Stimulated activated CD4-positive, alpha-beta T cell treated with anti-CD3 and anti-CD28 coated beads, Interleukin-15, amount 100 ng/mL, for 1 hour (primary cell): ENCODE measurements at regions not wholly inside any gene's neighbourhood (a gene's known extent, or its start where the extent isn't known, plus 50 kb on each side); places are given as distances from the start of the nearest gene placed in this dataset.

Source experiments
- DNase-seq, 2 donors: peaks; one replicate each; pipeline ENCODE4 v3.0.0-alpha.2; 2020; ENCODE audit warnings: low read depth in 1 of 2, low spot score in 1 of 2

DNA sequence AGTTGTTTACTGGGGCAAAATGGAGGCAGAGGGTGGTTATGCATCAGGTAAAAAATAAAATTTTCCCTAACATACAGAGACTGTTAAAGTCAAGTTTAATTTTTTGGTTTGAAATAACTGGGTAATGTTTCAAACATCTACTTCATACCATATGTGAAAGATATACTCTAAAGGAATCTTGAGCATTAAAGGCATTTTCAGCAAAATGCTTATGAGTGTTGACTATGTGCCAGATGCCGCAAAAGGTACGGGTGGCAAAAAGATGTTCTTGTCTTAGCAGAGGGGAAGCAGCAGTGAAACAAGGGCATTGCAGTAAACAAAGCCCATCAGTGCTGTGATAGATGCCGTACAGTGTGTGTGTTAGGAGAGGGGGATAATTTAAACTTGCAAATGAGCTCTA, 263.1 kb upstream of the ID2 start:
- DNase-seq = no peak

DNA sequence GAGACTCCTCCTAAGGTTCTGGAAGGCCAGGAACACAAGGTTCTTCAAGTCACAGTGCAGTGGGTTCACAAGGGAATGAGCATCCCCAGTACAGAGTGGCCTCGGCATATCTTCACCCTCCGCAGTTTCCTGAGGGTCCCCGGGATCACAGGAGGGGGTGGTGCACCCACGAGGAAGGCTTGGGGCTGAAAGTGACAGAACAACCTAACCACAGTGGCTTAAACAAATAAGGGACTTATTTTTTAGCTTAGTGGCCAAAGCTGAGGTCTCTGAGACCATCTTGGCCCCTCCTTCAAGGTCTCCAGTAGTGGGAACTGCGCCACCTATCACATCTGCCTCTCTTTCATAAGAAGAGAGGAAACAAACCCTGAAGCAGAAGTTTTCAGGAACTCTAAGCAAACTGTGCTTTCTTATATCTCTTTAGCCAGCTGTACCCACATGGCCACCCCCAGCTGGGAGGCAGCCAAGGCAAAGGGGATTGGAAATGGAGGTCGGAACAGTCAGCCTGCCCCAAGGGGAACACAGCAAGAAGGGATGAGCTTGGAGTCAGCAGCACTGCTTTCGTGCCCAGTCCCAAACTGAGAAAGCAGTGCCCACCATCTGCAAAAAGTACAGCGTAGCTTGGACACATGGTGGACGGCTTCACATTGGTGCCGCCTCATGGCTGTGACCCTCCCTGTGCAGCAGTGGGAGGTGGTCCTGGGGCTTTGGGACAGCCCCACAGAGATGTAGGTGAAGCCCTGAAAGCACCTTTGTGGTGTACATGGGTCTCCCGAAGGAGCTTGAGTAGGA, 260.0 kb upstream of the ID2 start:
- DNase-seq = no peak

DNA sequence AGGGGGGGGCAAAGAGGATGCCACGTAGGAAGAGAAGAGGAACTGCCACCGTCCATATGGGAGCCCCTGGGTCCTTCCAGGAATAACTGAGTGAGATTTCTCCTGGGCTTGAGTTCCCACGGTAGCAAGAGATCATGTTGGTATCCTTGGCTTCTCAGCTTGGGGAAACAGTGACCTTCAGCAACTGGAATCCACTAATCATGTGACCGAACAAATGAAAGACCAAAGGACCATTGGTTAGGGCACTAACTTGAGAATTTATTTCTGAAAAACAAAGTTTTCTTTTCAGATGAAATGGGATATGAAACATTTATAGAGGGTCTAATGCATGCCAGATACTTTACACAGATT, 259.4 kb upstream of the ID2 start:
- no peak for DNase-seq

DNA sequence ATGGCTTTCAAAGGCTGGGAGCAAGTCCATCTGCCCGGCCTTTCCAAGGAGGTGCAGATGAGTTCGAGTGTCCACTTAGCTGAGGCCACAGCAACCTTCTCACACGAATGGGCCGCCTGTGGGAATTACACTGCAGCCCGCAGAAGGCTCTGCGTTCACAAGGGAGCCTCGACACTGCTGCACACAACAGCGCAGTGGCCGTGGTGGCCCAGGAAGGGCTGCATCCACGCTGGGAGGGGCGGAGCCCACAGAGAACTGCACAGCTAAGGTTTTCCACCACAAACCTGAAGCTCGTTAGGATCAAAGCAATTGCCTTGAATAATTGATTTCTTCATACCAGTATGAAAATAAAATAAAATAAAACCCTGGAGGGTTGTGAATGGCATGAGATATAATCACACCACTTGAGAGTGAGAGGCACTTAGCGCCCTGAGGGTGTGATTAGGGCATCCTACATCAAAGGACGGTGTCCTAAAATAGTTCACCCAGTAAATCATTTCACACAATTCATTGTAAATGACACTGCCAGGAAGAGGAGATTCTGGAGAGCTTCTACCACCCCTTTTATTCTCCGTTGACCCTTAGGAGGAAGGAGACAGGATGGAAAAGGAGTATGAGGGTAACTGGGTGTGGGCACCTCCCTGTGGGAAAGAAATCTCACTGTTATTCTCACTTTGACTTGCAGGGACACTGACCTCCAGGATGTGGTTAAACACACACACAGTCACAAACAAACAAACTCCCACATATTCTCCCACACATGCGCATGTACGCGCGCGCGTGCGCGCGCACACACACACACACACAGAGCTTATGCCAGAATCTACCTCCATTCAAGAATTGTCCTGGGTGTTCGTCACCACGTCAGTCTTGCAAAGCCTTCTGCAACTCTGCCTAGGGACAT, 256.6 kb upstream of the ID2 start:
- peak in 1 of 2 donors; percentile 10 for DNase-seq

DNA sequence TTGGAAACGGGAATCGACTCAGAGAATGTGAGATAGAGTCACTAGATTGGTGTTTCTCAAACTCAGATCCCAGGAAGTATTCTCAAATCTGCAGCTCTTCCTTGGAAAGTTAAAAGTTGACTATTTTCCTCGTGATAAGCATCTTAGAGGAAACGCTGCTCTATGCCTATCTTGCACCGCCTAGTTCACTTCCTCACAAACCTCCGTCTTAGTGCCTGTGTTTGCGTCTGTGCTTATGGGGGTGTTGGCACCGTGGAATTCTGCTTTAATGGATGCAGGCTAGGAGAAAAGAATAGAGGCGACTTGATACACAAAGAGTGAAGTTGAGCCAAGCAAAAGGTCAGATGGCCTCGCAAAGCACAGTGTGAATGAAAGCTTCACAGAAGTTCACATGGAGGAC, 255.3 kb upstream of the ID2 start:
- DNase-seq = no peak

DNA sequence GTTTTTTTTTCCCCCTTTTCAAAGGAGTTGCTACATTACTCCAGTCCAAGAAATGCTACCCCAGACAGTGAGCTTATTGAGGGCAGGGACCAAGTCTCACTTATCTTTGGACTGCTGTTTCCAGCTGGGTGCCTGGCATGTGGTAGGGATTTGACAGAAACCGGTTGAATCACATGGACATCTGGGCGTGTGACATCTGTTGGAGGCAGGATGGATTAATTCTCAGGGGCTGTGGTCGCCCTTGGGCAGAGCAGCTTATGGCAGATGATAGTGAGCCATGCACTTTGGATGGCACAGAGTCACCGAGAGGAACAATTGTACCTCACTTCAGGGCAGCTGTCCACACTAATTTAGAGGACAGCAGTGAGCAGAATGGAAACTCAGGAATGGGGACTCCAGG, 254.6 kb upstream of the ID2 start:
- no peak for DNase-seq

DNA sequence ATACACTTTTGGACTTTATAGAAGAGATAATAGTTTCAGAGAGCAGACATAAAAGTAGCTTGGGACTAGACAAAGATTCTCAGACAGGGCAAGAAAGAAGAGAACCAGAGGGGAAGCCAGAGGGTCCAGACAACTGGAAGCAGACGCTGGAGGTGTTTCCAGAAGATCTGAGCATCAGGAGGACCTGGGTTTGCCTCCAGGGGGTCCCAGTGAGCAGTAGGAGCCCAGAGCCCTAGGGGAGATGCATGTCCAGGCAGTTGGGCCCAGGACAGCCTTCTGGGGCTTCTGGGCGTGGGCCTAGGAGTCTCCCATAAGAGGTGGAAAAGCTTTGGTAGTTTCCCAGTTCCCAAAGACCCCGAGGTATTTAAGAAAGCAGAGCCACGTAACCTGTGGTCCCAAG, 251.2 kb upstream of the ID2 start:
- DNase-seq = no peak

DNA sequence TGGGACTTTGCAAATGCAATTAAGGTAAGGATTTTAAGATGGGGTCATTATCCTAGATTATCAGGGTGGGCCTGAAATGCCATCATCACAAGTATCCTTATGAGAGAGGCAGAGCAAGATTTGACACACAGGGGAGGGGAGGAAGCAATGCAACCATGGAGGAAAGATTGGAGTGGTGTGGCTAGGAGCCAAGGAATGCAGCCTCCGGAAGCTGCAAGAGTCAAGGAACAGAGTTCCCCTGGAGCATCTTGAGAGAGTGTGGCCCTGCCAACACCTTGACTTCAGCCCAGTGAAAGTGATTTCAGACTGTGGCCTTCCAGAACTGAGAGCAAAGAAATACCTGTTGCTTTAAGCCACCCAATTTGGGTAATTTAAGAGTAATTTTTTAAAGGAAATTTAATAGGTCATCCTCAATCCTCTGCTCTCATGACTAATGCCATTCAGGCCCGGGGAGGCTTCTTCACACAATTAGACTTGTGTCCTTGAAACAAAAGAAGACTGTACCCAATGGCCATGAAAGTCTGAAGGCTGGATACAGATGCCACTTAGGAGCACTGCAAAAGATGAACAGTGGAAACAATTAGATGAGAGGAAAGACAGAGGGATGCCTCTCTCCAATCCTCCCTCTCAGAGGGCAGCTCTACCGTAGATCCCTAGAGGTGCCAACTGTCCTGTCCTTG, 250.3 kb upstream of the ID2 start:
- DNase-seq = no peak

DNA sequence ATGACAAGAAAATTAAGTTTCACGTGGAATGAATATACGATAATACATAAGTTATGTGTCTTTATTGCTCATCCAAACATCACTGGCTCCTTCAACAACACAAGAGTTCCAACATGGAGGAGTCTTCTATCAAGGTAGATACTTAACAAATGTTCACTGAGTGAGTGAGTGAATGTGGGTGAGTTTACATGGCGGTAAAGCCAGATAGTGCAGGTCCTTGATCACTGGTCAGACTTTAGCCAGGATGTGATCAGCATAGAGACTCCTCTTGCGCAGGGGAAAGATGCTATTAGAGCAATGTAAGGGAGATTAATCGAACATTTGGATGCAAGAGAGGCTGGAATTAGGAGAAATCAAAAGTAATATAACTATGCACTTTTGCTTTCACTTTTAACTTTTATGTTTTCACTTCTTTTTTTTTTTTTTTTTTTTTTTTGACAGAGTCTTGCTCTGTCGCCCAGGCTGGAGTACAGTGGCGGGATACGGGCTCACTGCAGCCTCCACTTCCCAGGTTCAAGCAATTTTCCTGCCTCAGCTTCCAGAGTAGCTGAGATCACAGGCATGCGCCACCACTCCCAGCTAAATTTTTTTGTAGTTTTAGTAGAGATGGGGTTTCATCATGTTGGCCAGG, 249.0 kb upstream of the ID2 start:
- DNase-seq = no peak

DNA sequence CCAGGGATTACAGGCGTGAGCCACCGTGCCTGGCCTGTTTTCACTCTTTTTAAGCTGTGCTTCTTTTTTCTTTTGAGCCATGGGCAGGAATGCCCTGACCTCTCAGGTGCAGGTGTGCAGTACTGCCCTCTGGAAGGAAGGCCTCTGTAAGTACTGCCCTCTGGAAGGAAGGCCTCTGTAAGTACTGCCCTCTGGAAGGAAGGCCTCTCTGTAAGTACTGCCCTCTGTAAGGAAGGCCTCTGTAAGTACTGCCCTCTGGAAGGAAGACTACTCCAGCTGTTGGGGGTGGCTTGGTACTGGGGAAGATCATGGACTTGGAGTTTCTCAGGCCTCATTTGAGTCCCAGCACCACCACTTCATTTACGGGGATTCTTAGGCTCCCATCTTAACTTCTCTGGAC, 248.5 kb upstream of the ID2 start:
- no peak for DNase-seq

DNA sequence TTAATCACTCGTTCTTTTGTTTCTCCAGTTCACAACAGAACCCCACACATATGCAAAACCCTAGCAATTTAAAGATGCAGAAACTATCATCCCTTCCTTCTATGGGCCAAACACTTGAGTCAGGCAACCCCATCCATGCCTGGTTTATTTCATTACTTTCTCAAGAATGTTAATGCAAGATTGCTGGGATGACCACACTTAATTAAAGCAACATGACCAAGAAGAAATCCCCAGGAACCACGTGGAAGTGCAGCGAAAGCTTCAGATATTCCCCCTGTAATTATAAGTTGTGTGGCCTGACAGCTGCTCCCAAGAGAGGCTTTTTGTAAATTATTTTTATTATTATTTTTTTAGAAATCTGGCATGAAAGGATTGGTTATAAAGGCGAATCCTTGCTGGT, 246.2 kb upstream of the ID2 start:
- no peak for DNase-seq

DNA sequence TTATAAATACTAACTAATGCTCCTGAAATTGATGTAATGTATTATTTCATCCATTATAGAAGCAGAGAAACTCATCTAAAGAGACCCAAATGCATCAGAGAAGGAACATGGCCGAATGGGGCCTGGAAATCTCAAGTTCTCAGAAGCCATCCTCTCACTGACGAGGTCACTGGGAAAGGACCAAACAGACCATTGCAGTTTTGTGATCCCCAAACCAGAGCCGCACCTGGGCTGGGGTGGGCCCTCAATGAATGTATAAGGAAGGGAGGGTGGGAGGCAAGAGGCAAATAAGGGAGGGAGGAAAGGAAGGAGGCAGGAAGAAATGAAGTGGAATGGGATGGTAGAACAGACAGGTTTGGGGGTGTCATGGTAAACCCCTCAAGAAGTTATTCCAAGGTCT, 245.3 kb upstream of the ID2 start:
- no peak for DNase-seq

DNA sequence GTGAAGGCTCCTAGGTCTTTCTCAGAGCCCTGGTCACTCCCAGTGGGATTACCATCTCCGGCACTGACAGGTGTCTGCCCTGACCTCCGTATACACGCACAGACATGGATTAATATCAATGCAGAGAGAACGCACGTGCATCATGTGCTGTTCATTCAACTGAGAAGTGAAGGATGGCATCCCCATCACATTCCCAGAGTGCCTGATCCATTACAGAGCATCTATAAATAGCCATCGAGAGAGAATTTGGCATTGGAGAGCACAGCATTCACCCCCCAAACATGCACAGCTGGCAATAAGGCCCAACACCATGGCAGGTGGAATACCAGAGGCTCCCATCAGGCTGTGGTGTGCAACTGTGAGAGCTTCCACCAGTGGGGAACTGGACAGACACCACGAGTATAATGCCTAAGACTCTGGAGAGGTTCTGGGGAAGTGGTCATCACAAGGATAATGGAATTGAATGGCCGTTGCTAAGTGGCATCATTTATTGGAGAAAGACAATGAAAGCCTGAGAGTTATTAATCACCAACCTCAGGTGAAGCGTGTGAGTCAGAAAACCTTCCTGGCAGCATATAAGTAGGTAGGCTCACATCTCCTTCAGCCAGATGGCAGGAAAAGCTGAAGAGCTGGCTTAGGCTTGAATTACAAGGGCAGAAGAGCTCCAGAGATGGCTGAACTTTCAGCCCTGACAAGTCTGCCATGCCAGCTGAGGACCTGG, 244.5 kb upstream of the ID2 start:
- no peak for DNase-seq

DNA sequence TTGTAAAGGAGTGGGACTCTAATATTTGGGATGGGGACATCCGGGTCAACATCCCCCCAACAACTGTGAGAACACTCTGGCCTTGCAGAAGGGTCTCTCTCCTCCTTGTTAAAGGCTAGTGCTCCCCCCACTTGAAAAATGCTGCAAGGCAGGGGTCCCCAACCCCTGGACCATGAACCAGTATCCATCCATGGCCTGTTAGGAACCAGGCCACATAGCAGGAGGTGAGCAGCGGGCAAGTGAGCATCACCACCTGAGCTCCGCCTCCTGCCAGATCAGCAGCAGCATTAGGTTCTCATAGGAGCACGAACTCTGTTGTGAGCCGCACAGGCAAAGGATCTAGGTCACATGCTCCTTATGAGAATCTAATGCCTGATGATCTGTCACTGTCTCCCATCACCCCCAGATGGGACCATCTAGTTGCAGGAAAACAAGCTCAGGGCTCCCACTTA, 243.9 kb upstream of the ID2 start:
- no peak for DNase-seq

DNA sequence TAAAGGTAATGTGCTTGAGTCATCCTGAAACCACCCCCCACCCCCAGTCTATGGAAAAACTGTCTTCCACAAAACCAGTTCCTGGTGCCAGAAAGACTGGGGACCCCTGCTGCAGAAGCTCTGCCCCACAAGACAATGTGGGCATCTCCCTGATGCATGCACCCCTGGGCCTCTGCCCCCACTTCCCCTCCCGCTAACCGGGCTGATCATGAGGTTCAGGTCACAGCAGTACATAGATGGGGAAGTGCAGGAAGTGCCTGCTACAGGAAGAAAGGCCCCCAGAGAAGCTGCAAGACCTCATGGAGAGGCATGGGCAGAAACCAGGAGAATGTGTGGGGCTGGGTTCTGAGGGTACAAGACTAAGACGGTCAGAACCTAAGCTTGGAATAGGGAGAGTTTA, 243.4 kb upstream of the ID2 start:
- no peak for DNase-seq

DNA sequence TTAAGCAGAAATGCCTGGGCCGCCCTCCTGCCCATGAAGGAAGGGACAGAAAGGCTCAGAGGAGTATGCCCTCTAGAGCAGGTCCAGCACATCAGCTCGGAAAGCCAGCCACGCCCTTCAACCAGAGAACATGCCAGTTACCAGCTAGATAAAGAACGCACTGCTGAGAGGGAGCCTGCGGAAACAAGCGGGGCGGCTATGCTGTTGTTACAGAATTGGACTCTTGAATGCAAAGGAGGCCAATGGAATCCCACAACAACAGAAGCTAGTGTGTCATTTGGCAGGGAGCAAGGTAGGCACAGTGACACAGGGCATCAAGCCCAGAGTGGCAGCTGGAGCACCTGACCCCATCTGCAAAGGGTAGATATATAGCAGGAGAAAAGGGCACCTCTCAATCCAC, 242.9 kb upstream of the ID2 start:
- no peak for DNase-seq

DNA sequence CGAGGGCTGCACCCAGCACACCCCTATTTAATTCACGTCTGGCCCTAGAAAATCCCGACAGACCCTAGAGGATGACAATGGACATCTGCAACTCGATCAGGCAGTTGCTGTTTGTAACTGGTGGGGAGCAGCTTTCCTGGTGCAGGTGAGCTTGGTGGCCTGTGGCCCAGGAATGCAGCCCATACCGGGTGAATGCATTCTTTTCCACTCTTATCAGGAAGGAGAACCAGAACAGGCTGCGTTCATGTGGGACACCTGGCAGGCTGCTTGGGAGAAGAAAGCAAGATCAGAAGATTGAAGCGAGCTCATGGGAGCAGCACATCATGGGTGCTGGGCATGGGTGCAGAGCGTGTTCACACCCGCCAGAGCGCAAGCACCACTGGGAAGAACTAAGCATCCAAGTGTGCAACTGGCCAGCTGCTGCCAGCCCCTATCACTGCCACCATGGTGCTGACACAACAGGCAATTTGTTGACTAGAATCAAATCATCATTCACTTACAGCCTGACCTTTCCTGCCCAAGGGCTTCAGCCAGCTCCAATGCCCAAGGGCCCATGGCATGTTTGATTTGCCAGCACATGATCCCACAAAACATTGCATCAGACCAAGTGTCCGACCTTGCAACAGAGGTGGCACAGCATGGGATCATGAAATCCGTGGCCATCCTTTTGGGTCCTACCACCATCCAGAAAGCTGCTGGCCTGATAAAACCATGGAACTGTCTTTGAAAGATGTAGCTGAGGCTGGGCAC, 241.7 kb upstream of the ID2 start:
- DNase-seq = no peak

DNA sequence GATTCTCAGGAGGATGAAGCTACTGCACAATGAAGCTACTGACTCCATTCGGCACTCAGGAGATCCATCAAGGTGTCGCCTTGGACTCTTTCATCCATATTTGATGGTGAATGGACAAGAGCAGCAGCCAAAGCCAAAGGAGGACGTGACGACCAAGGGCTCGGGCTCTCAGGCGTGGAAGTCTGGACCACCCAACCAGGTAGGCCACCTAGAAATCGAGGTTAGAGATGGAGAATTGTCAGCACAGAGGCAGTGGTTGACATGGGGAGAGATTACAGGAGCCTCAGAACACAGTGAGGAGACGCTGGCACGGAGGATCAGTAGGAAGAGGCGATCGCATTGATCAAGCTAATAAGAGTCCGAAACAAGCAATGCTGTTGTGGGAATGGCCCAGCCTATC, 240.5 kb upstream of the ID2 start:
- DNase-seq = no peak

DNA sequence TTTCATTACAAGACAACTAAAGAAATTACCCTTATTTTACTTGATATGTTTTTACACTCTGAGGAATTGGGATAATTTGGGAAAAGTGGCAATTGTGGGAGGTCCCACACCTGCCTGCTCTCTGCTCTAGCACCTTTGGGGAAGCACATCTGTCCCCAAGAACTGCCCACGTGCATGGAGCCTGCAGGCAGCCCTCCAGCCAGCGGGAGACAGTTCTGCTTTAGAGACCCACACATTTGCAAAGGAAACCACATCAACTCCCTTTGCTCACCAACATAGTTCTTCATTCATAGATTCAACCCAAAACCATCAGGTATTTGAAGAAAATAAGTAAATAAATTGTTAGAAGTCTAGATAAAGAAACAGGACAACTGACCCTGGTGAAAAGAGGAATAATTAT, 239.9 kb upstream of the ID2 start:
- no peak for DNase-seq

DNA sequence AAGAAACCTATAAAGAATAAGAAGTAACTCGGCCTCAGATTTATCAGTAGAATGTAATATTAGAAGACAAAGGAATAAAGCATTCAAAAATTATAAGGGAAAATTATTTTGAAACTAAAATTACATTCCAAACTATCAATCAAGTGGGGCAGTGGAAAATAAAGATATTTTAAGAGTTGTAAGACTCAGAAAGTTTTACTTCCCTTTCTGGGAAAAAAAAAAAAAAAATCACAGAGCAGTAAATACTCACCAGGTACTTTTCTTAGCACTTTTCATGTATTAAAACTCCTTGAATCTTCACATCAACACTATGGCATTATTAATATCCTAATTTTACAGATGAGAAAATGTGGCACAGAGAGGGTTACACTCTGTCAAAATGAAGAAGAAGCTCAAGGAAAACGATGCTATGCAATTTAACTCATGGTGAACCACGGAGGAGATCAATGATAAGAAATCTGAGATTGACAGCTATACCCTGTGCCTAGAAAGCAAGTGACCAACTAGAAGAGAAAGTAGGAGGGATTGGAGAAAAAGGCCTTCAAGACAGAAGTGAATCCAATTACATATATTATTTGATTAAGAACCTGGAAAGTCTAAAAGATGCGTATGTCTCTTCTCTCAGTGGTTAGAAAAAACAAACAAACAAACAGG, 238.9 kb upstream of the ID2 start:
- DNase-seq = no peak
